ENCODE measurements at regions not wholly inside any gene's neighbourhood (a gene's known extent, or its start where the extent isn't known, plus 50 kb on each side); places are given as distances from the start of the nearest gene placed in this dataset.
"Not testable (repeated sequence)": the region's sequence is repeated elsewhere in the genome, so short reads cannot be mapped to it uniquely, and the experiment has no call there.

DNA sequence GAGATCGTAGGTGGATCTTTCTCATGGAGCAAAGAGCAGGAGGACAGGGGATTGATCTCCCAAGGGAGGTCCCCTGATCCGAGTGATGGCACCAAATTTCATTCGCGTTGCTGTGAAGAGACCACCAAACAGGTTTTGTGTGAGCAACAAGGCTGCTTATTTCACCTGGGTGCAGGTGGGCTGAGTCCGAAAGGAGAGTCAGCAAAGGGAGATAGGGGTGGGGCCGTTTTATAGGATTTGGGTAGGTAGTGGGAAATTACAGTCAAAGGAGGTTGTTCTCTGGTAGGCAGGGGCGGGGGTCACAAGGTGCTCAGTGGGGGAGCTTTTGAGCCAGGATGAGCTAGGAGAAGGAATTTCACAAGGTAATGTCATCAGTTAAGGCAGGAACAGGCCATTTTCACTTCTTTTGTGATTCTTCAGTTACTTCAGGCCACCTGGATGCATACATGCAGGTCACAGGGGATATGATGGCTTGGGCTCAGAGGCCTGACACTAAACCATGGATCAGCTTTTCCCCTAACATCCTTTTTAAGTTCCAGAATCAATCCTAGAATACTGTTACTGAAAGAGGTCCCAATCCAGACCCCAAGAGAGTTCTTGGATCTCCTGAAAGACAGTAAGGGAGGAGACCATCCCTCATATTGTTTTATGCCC is 110.6 kb upstream of the PPM1J start:
- not testable (repeated sequence) for H3K27ac ChIP-seq (ENCODE audit: low read depth in 1 of 3, low read length in 2 of 3); H3K4me3 ChIP-seq (ENCODE audit: low read depth in 1 of 3, low read length in 3 of 3); DNase-seq; H3K36me3 ChIP-seq (ENCODE audit: control insufficient read depth in 3 of 3, insufficient read depth in 2 of 3, low read depth in 1 of 3, low read length in 3 of 3); H3K4me1 ChIP-seq (ENCODE audit: control insufficient read depth in 3 of 3, insufficient read depth in 2 of 3, low read depth in 1 of 3, low read length in 2 of 3); H3K27me3 ChIP-seq (ENCODE audit: control insufficient read depth in 3 of 3, insufficient read depth in 3 of 3, low read length in 3 of 3); FAIRE-seq; H3K9me3 ChIP-seq (ENCODE audit: control insufficient read depth in 2 of 2, insufficient read depth in 1 of 2, low read depth in 1 of 2, low read length in 1 of 2)
- 82 to 95% (median 83%) methylated on average over 7 of the region's 7 CpGs for WGBS, 3 donors

DNA sequence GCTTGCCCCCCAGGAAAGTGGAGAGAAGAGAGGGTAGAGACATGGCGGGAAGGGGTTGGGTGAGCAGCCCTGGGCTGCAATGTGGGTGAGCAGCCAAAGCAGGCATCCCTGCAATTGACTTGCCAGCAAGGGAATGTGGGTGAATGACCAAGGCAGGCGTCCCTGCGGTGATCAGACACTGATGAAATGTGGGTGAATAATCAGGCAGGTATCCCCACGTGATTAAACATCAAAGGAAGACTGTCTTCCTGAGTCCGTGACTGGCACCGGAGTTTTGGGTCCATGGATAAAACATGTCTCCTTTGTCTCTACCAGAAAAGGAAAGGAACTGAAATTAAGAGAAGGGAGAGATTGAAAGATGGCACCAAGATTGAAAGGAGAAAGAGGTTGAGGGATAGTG is 109.9 kb upstream of the PPM1J start:
- not testable (repeated sequence) for FAIRE-seq; DNase-seq; H3K4me1 ChIP-seq (ENCODE audit: control insufficient read depth in 3 of 3, insufficient read depth in 2 of 3, low read depth in 1 of 3, low read length in 2 of 3)

DNA sequence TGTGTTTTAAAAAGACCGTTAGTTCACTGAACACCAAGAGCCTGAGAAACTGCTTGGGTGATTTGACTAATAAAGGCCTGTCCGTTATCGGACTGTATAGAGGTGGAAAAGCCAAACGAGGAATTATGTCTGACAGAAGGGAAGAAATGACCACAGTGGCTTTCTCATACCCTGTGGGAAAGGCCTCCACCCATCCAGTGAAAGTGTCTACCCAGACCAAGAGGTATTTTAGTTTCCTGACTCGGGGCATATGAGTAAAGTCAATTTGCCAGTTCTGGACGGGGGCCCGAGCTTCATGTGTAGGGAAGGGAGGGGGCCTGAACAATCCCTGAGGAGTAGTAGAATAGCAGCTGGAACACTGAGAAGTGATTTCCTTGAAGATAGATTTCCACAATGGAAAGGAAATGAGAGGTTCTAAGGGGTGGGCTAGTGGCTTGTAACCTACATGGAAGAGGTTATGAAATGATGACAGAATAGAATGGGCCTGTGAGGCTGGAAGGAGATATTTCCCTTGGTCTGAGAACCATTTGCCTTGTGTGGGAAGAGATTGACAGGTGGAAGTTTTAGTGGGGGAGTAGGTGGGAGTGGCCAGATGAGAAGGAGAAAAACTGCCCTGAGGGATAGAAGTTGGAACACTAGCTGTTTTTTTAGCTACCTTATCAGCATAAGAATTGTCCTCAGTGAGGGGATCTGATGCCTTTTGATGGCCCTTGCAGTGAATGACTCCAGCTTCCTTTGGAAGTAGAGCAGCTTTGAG is 106.4 kb upstream of the PPM1J start:
- not testable (repeated sequence) for H3K27ac ChIP-seq (ENCODE audit: low read depth in 1 of 3, low read length in 2 of 3); H3K27me3 ChIP-seq (ENCODE audit: control insufficient read depth in 3 of 3, insufficient read depth in 3 of 3, low read length in 3 of 3); H3K36me3 ChIP-seq (ENCODE audit: control insufficient read depth in 3 of 3, insufficient read depth in 2 of 3, low read depth in 1 of 3, low read length in 3 of 3); H3K4me3 ChIP-seq (ENCODE audit: low read depth in 1 of 3, low read length in 3 of 3); DNase-seq; FAIRE-seq; H3K9me3 ChIP-seq (ENCODE audit: control insufficient read depth in 2 of 2, insufficient read depth in 1 of 2, low read depth in 1 of 2, low read length in 1 of 2)
- peaks cover 0 to 14% (median 0%) of the 10 kb centered on the region in 3 donors for H3K4me1 ChIP-seq (ENCODE audit: control insufficient read depth in 3 of 3, insufficient read depth in 2 of 3, low read depth in 1 of 3, low read length in 2 of 3)
- 73 to 90% (median 87%) methylated on average over 7 of the region's 7 CpGs for WGBS, 3 donors

More for the DNA sequence above, 109.9 kb upstream of the PPM1J start:
- H3K36me3 ChIP-seq (ENCODE audit: control insufficient read depth in 3 of 3, insufficient read depth in 2 of 3, low read depth in 1 of 3, low read length in 3 of 3); H3K27ac ChIP-seq (ENCODE audit: low read depth in 1 of 3, low read length in 2 of 3); H3K27me3 ChIP-seq (ENCODE audit: control insufficient read depth in 3 of 3, insufficient read depth in 3 of 3, low read length in 3 of 3); H3K4me3 ChIP-seq (ENCODE audit: low read depth in 1 of 3, low read length in 3 of 3); H3K9me3 ChIP-seq (ENCODE audit: control insufficient read depth in 2 of 2, insufficient read depth in 1 of 2, low read depth in 1 of 2, low read length in 1 of 2): not testable (repeated sequence)
- 86 to 92% (median 89%) methylated on average over 5 to 6 of the region's 6 CpGs for WGBS, 3 donors

DNA sequence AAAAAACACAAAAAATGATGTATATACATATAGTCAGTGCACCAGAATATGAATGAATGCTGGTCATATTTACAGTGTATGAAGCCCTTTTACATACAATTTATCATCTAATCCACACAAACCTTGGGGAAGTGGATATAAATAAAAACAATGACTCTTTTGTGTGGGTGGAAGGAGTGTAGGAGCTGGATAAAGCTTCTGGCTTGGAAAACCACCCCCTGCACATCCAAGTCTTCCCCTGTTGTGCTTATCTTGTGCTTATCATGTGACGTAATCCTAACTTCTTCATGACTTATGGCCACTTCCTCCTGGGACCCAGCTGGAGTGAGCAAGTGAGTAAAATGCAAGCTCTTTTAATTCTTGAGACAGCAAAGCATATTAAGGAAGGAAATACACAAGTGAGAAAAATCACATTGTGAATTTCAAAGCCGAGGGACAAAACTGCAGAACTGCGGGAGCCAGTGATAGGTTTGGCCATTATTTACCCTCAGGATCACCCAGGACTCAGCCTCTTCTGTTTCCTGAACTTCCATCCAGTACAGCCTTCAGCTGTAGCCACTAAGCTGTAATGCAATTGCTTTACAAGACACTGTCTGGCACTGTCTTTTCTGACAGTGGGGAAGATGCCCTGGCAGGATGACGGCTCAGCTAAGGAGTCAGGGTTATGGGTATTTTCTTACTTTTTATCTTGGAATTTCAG is 104.0 kb upstream of the PPM1J start:
- no peak overlapping the region for H3K4me3 ChIP-seq (ENCODE audit: low read depth in 1 of 3, low read length in 3 of 3)
- H3K27ac ChIP-seq (ENCODE audit: low read depth in 1 of 3, low read length in 2 of 3): peak overlapping the region in 2 of 3 donors; percentile 48 to 74
- H3K36me3 ChIP-seq (ENCODE audit: control insufficient read depth in 3 of 3, insufficient read depth in 2 of 3, low read depth in 1 of 3, low read length in 3 of 3): no peaks in the 10 kb centered on the region
- H3K27me3 ChIP-seq (ENCODE audit: control insufficient read depth in 3 of 3, insufficient read depth in 3 of 3, low read length in 3 of 3): no peaks in the 10 kb centered on the region
- no peaks in the 10 kb centered on the region for H3K9me3 ChIP-seq (ENCODE audit: control insufficient read depth in 2 of 2, insufficient read depth in 1 of 2, low read depth in 1 of 2, low read length in 1 of 2)
- DNase-seq: peak; percentile 63 to 64
- no peak for FAIRE-seq
- peaks cover 0 to 17% (median 0%) of the 10 kb centered on the region in 3 donors for H3K4me1 ChIP-seq (ENCODE audit: control insufficient read depth in 3 of 3, insufficient read depth in 2 of 3, low read depth in 1 of 3, low read length in 2 of 3)
- 15 to 24% (median 20%) methylated on average over 4 of the region's 4 CpGs for whole genome bisulfite sequencing, 3 donors

DNA sequence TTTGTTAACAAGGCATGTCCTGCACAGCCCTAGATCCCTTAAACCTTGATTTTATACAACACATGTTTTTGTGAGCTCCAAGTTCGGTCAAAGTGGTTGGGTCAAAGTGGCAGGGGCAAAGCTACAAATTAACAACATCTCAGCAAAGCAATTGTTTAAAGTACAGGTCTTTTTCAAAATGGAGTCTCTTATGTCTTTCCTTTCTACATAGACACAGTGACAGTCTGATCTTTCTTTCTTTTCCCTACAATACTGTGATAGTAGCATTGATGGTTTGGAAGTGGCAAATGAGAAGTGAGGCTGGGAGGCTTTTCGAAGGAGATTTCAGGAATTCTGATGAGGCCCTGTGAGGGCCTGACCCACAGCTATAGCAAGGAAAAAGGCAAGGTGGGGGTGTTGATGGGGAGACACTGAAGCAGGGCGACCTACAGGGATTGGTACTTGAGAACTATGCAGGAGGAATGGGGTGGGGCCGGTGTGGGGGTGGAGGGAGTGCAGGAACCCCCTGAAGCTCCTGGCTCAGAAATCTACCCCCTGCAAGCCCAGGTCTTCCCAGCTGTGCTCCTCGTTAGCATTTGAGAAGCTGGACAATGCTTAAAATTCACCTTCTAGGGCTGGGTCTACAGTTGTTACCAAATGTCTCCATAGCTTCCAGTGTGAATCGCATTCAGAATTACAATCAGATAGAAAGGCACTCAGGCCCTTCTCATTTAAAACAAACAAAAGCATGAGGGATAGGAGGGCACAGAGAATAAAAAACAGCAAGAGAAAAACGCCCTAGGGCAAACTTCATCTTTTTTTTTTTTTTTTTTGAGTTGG is 102.6 kb upstream of the PPM1J start:
- H3K27me3 ChIP-seq (ENCODE audit: control insufficient read depth in 3 of 3, insufficient read depth in 3 of 3, low read length in 3 of 3): no peaks in the 10 kb centered on the region
- WGBS, 3 donors: 64 to 65% (median 64%) methylated on average over 7 of the region's 7 CpGs
- no peaks in the 10 kb centered on the region for H3K36me3 ChIP-seq (ENCODE audit: control insufficient read depth in 3 of 3, insufficient read depth in 2 of 3, low read depth in 1 of 3, low read length in 3 of 3)
- DNase-seq (peak; percentile 21 to 35), FAIRE-seq (no peak)
- H3K4me1 ChIP-seq (ENCODE audit: control insufficient read depth in 3 of 3, insufficient read depth in 2 of 3, low read depth in 1 of 3, low read length in 2 of 3): peaks cover 0 to 17% (median 0%) of the 10 kb centered on the region in 3 donors
- no peaks in the 10 kb centered on the region for H3K9me3 ChIP-seq (ENCODE audit: control insufficient read depth in 2 of 2, insufficient read depth in 1 of 2, low read depth in 1 of 2, low read length in 1 of 2)
- no peak overlapping the region for H3K4me3 ChIP-seq (ENCODE audit: low read depth in 1 of 3, low read length in 3 of 3)
- H3K27ac ChIP-seq (ENCODE audit: low read depth in 1 of 3, low read length in 2 of 3): peak overlapping the region in 1 of 3 donors; percentile 39

DNA sequence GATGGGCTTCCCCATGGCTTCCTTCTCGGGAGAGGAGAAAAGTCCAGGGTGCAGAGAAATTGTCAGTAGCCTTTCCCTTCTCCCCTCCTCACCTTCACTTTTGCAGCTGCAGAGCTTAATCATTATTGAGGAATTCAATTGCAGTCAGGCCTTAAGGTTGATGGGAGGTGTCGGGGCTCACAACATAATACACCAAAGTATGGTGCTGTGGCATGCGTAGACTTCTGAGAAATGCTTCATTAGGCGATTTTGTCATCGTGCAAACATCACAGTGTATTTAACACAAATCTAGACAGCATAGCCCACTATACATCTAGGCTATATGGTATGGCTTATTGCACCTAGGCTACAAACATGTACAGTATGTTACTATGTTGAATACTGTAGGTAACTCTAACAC is 100.2 kb upstream of the PPM1J start:
- 70 to 81% (median 79%) methylated on average over 5 of the region's 5 CpGs for WGBS, 3 donors

DNA sequence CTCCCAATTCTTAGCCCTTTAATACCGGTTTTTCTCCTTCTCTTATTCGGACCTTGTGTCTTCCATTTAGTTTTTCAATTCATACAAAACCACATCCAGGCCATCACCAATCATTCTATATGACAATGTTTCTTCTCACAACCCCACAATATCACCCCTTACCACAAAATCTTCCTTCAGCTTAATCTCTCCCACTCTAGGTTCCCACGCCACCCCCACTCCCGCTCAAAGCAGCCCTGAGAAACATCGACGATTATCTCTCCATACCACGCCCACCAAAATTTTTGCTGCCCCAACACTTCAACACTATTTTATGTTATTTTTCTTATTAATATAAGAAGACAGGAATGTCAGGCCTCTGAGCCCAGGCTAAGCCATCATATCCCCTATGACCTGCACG is 99.5 kb upstream of the PPM1J start:
- not testable (repeated sequence) for H3K27ac ChIP-seq (ENCODE audit: low read depth in 1 of 3, low read length in 2 of 3); DNase-seq; H3K27me3 ChIP-seq (ENCODE audit: control insufficient read depth in 3 of 3, insufficient read depth in 3 of 3, low read length in 3 of 3); H3K36me3 ChIP-seq (ENCODE audit: control insufficient read depth in 3 of 3, insufficient read depth in 2 of 3, low read depth in 1 of 3, low read length in 3 of 3); H3K4me3 ChIP-seq (ENCODE audit: low read depth in 1 of 3, low read length in 3 of 3); H3K9me3 ChIP-seq (ENCODE audit: control insufficient read depth in 2 of 2, insufficient read depth in 1 of 2, low read depth in 1 of 2, low read length in 1 of 2); FAIRE-seq
- peaks cover 0 to 17% (median 0%) of the 10 kb centered on the region in 3 donors for H3K4me1 ChIP-seq (ENCODE audit: control insufficient read depth in 3 of 3, insufficient read depth in 2 of 3, low read depth in 1 of 3, low read length in 2 of 3)
- 85 to 90% (median 88%) methylated on average over 8 of the region's 8 CpGs for WGBS, 3 donors

More for the DNA sequence above, 100.2 kb upstream of the PPM1J start:
- no peak overlapping the region for H3K4me3 ChIP-seq (ENCODE audit: low read depth in 1 of 3, low read length in 3 of 3)
- no peak for FAIRE-seq
- H3K9me3 ChIP-seq (ENCODE audit: control insufficient read depth in 2 of 2, insufficient read depth in 1 of 2, low read depth in 1 of 2, low read length in 1 of 2): no peaks in the 10 kb centered on the region
- H3K4me1 ChIP-seq (ENCODE audit: control insufficient read depth in 3 of 3, insufficient read depth in 2 of 3, low read depth in 1 of 3, low read length in 2 of 3): peaks cover 0 to 17% (median 0%) of the 10 kb centered on the region in 3 donors
- no peak for DNase-seq
- H3K27me3 ChIP-seq (ENCODE audit: control insufficient read depth in 3 of 3, insufficient read depth in 3 of 3, low read length in 3 of 3): no peaks in the 10 kb centered on the region
- H3K27ac ChIP-seq (ENCODE audit: low read depth in 1 of 3, low read length in 2 of 3): no peak overlapping the region
- no peaks in the 10 kb centered on the region for H3K36me3 ChIP-seq (ENCODE audit: control insufficient read depth in 3 of 3, insufficient read depth in 2 of 3, low read depth in 1 of 3, low read length in 3 of 3)
